ENCODE measurements at regions not wholly inside any gene's neighbourhood (a gene's known extent, or its start where the extent isn't known, plus 50 kb on each side); places are given as distances from the start of the nearest gene placed in this dataset.

DNA sequence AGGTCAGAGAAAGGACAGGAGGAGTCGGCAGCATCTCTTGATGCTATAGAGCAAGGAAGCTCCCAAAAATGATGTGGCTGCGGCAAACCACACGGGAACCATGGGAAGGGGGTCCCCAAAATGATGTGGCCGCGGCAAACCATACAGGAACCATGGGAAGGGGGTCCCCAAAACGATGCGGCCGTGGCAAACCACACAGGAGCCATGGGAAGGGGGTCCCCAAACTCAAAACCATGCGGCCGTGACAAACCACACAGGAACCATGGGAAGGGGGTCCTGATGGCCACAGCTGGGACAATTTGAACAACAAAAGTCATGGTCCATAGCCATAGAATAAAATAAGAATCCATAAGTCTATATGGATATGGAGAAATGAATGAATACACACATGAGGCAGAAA lies 58.4 kb upstream of the GLI2 start:
- no peaks in the 10 kb centered on the region for H4K20me1 ChIP-seq (replicated peaks in 1 of 2; ENCODE audit: control insufficient read depth in 1 of 2, insufficient read depth in 2 of 2, low read length in 2 of 2)
- H2AK5ac ChIP-seq (ENCODE audit: low read depth, low read length), result no peak overlapping the region
- H2BK120ac ChIP-seq (replicated peaks; ENCODE audit: low read depth, low read length), result no peak overlapping the region
- peaks cover 0 to 20% (median 12%) of the 10 kb centered on the region in 4 experiments; a peak in 3 of 7 replicates for H3K27me3 ChIP-seq (replicated peaks in 1 of 4; ENCODE audit: control insufficient read depth in 3 of 4, extremely low read depth in 1 of 4, insufficient read depth in 3 of 4, low read length in 3 of 4)
- no peak for DNase-seq (ENCODE audit: low read depth in 1 of 2, low spot score in 2 of 2)
- no peak overlapping the region for H4K8ac ChIP-seq (ENCODE audit: extremely low read depth, insufficient read depth, low read length)
- no peak overlapping the region for H3K4ac ChIP-seq (replicated peaks; ENCODE audit: insufficient read length, low read depth, low read length)
- H4K5ac ChIP-seq (ENCODE audit: insufficient read length, low read depth, low read length), result no peak overlapping the region
- ChIA-PET CTCF (ENCODE audit: partially characterized antibody) (interaction anchor here (0.5 to 2.2 kb wide), 24 partner anchors 9 to 403 kb away, joined by 3 to 11 read pairs (median 3); no protein-coding TSS in a partner anchor), POLR2A (ENCODE audit: partially characterized antibody) (no interaction called here)
- H3K4me1 ChIP-seq (replicated peaks in 1 of 4; ENCODE audit: control insufficient read depth in 3 of 4, insufficient read depth in 4 of 4, low read length in 3 of 4), result no peaks in the 10 kb centered on the region
- H3K9me3 ChIP-seq (ENCODE audit: insufficient read depth in 2 of 2, low read depth in 1 of 2, low read length in 1 of 2), result no peaks in the 10 kb centered on the region
- H2AFZ ChIP-seq (ENCODE audit: low read length), result no peak overlapping the region
- TF ChIP-seq, protein P1, sequence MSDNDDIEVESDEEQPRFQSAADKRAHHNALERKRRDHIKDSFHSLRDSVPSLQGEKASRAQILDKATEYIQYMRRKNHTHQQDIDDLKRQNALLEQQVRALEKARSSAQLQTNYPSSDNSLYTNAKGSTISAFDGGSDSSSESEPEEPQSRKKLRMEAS (IDR thresholded peaks at IDR 0.05), result no peak
- TF ChIP-seq SAP30 (IDR thresholded peaks at IDR 0.05; ENCODE audit: insufficient read depth, insufficient replicate concordance, low read length) (no peak), KDM5A (IDR thresholded peaks at IDR 0.05; ENCODE audit: low read length) (no peak)
- H2BK15ac ChIP-seq (ENCODE audit: low read length), result no peak overlapping the region
- no peak overlapping the region for H3K4me3 ChIP-seq (ENCODE audit: extremely low read depth in 1 of 4, insufficient read depth in 2 of 4, low read depth in 3 of 4, low read length in 4 of 4)
- H3K79me2 ChIP-seq (ENCODE audit: control insufficient read depth in 1 of 2, insufficient read depth in 2 of 2, low read length in 2 of 2), result no peaks in the 10 kb centered on the region
- no peak overlapping the region for H4K91ac ChIP-seq (replicated peaks; ENCODE audit: insufficient read length, low read length)
- H2BK5ac ChIP-seq (ENCODE audit: low read depth, low read length), result no peak overlapping the region
- H3K36me3 ChIP-seq (ENCODE audit: control insufficient read depth in 2 of 4, insufficient read depth in 4 of 4, low read length in 3 of 4), result no peaks in the 10 kb centered on the region
- no peak overlapping the region for H3K56ac ChIP-seq (replicated peaks; ENCODE audit: insufficient read length, low read depth, low read length)
- no peak overlapping the region for H3K23ac ChIP-seq (ENCODE audit: insufficient read length)
- no peak overlapping the region for H2BK20ac ChIP-seq (ENCODE audit: low read length)
- 73% methylated on average over 10 of the region's 10 CpGs; no CpG with 5 or more reads in 1 of the 2 experiments for WGBS, 2 experiments (ENCODE audit: extremely low coverage in 1 of 2, insufficient coverage in 1 of 2, insufficient read length in 1 of 2, insufficient replicate concordance in 2 of 2, low coverage in 1 of 2, low lambda C conversion rate in 2 of 2, missing lambda C conversion rate in 1 of 2)
- no peak overlapping the region for H3K9ac ChIP-seq (replicated peaks in 1 of 4; ENCODE audit: extremely low read depth in 1 of 4, low read depth in 3 of 4, low read length in 3 of 4)
- H3K27ac ChIP-seq (ENCODE audit: low read depth, low read length), result no peak overlapping the region
- no peak overlapping the region for H3K4me2 ChIP-seq (ENCODE audit: insufficient read depth in 1 of 2, low read depth in 2 of 2, low read length in 2 of 2)
- no peak overlapping the region for H3K14ac ChIP-seq (ENCODE audit: insufficient read length)
- no peaks in the 10 kb centered on the region for H3K79me1 ChIP-seq (ENCODE audit: low read depth, low read length)
- H3K18ac ChIP-seq (ENCODE audit: extremely low read depth, low read length), result no peak overlapping the region
- H3K23me2 ChIP-seq (ENCODE audit: low read depth, low read length), result no peaks in the 10 kb centered on the region
- H2BK12ac ChIP-seq (ENCODE audit: low read depth, low read length), result no peak overlapping the region
- no peak for FAIRE-seq
